ENCODE measurements at regions not wholly inside any gene's neighbourhood (a gene's known extent, or its start where the extent isn't known, plus 50 kb on each side); places are given as distances from the start of the nearest gene placed in this dataset.

- Mint-ChIP-seq H3K4me1 (ENCODE audit: low read depth, unreplicated experiment) (peaks cover 19% of the 10 kb centered on the region), H3K9me3 (ENCODE audit: unreplicated experiment) (peaks cover 6% of the 10 kb centered on the region), H3K27me3 (ENCODE audit: low read depth, unreplicated experiment) (peaks cover 18% of the 10 kb centered on the region), H3K27ac (ENCODE audit: unreplicated experiment) (no peak overlapping the region), H3K36me3 (ENCODE audit: low read depth, unreplicated experiment) (peaks cover 1% of the 10 kb centered on the region), H3K4me3 (ENCODE audit: unreplicated experiment) (no peak overlapping the region)
- Histone ChIP-seq H3K9ac (ENCODE audit: low read length) (no peak overlapping the region), H3K27me3 (ENCODE audit: insufficient read depth, low read length) (no peaks in the 10 kb centered on the region), H3K4me3 (ENCODE audit: insufficient read depth, low read depth, low read length) (no peak overlapping the region), H3K4me1 (ENCODE audit: insufficient read depth, low read length) (peaks cover 20% of the 10 kb centered on the region), H4K20me1 (ENCODE audit: insufficient read depth, low read length) (no peaks in the 10 kb centered on the region), H3K27ac (ENCODE audit: low read depth, low read length) (no peak overlapping the region), H3K4me2 (ENCODE audit: low read length) (no peak overlapping the region), H3K9me3 (ENCODE audit: insufficient read depth, low read depth, low read length) (no peaks in the 10 kb centered on the region), H3K79me2 (ENCODE audit: insufficient read depth, low read length) (no peaks in the 10 kb centered on the region), H3K36me3 (ENCODE audit: insufficient read depth, low read length) (no peaks in the 10 kb centered on the region), H2AFZ (ENCODE audit: low read depth, low read length) (no peak overlapping the region)
- no peak for FAIRE-seq
- TF ChIP-seq EZH2 (IDR thresholded peaks at IDR 0.05; ENCODE audit: insufficient read depth, low read length): no peak
- no peak for TF ChIP-seq CTCF (IDR thresholded peaks at IDR 0.05; ENCODE audit: insufficient read depth, low read depth, low read length)
- DNase-seq (ENCODE audit: low read depth): no peak
Observed at GRCh38 chr7:50957431-50957830, 174.7 kb upstream of the GRB10 start.

GRCh38 chr7:50956522-50957155, 173.9 kb upstream of the GRB10 start:
- Histone ChIP-seq H3K79me2 (ENCODE audit: insufficient read depth, low read length) (no peaks in the 10 kb centered on the region), H3K36me3 (ENCODE audit: insufficient read depth, low read length) (no peaks in the 10 kb centered on the region), H2AFZ (ENCODE audit: low read depth, low read length) (no peak overlapping the region), H3K9ac (ENCODE audit: low read length) (no peak overlapping the region), H3K27me3 (ENCODE audit: insufficient read depth, low read length) (no peaks in the 10 kb centered on the region), H3K27ac (ENCODE audit: low read depth, low read length) (no peak overlapping the region), H3K9me3 (ENCODE audit: insufficient read depth, low read depth, low read length) (no peaks in the 10 kb centered on the region), H3K4me2 (ENCODE audit: low read length) (no peak overlapping the region), H3K4me1 (ENCODE audit: insufficient read depth, low read length) (peaks cover 15% of the 10 kb centered on the region), H3K4me3 (ENCODE audit: insufficient read depth, low read depth, low read length) (no peak overlapping the region), H4K20me1 (ENCODE audit: insufficient read depth, low read length) (no peaks in the 10 kb centered on the region)
- no peak overlapping the region for H3K27ac Mint-ChIP-seq (ENCODE audit: unreplicated experiment)
- FAIRE-seq (no peak), DNase-seq (ENCODE audit: low read depth) (no peak)
- no peak for TF ChIP-seq CTCF (IDR thresholded peaks at IDR 0.05; ENCODE audit: insufficient read depth, low read depth, low read length)
- no peak for TF ChIP-seq EZH2 (IDR thresholded peaks at IDR 0.05; ENCODE audit: insufficient read depth, low read length)
- no peak overlapping the region for H3K4me3 Mint-ChIP-seq (ENCODE audit: unreplicated experiment)
- peaks cover 6% of the 10 kb centered on the region for H3K9me3 Mint-ChIP-seq (ENCODE audit: unreplicated experiment)
- H3K36me3 Mint-ChIP-seq (ENCODE audit: low read depth, unreplicated experiment): no peaks in the 10 kb centered on the region
- H3K4me1 Mint-ChIP-seq (ENCODE audit: low read depth, unreplicated experiment): peaks cover 19% of the 10 kb centered on the region
- H3K27me3 Mint-ChIP-seq (ENCODE audit: low read depth, unreplicated experiment): peaks cover 16% of the 10 kb centered on the region

- Histone ChIP-seq H3K9ac (ENCODE audit: low read length) (no peak overlapping the region), H3K36me3 (ENCODE audit: insufficient read depth, low read length) (no peaks in the 10 kb centered on the region), H3K4me3 (ENCODE audit: insufficient read depth, low read depth, low read length) (no peak overlapping the region), H3K4me2 (ENCODE audit: low read length) (no peak overlapping the region), H3K27me3 (ENCODE audit: insufficient read depth, low read length) (no peaks in the 10 kb centered on the region), H4K20me1 (ENCODE audit: insufficient read depth, low read length) (no peaks in the 10 kb centered on the region), H3K79me2 (ENCODE audit: insufficient read depth, low read length) (no peaks in the 10 kb centered on the region), H3K27ac (ENCODE audit: low read depth, low read length) (no peak overlapping the region), H2AFZ (ENCODE audit: low read depth, low read length) (no peak overlapping the region), H3K4me1 (ENCODE audit: insufficient read depth, low read length) (peaks cover 15% of the 10 kb centered on the region), H3K9me3 (ENCODE audit: insufficient read depth, low read depth, low read length) (no peaks in the 10 kb centered on the region)
- no peak for DNase-seq (ENCODE audit: low read depth)
- H3K4me1 Mint-ChIP-seq (ENCODE audit: low read depth, unreplicated experiment): peaks cover 15% of the 10 kb centered on the region
- no peak overlapping the region for H3K27ac Mint-ChIP-seq (ENCODE audit: unreplicated experiment)
- peaks cover 13% of the 10 kb centered on the region for H3K27me3 Mint-ChIP-seq (ENCODE audit: low read depth, unreplicated experiment)
- no peak for FAIRE-seq
- peaks cover 8% of the 10 kb centered on the region for H3K9me3 Mint-ChIP-seq (ENCODE audit: unreplicated experiment)
- TF ChIP-seq CTCF (IDR thresholded peaks at IDR 0.05; ENCODE audit: insufficient read depth, low read depth, low read length): no peak
- TF ChIP-seq EZH2 (IDR thresholded peaks at IDR 0.05; ENCODE audit: insufficient read depth, low read length): no peak
- H3K4me3 Mint-ChIP-seq (ENCODE audit: unreplicated experiment): no peak overlapping the region
- no peaks in the 10 kb centered on the region for H3K36me3 Mint-ChIP-seq (ENCODE audit: low read depth, unreplicated experiment)
Observed at GRCh38 chr7:50954716-50955115, 172.0 kb upstream of the GRB10 start.
